ENCODE measurements at regions not wholly inside any gene's neighbourhood (a gene's known extent, or its start where the extent isn't known, plus 50 kb on each side); places are given as distances from the start of the nearest gene placed in this dataset.

GRCh38 chr7:25503306-25503705 is 275.0 kb upstream of the NPVF start:
- DNase-seq (ENCODE audit: low read depth in 3 of 3): no peak

- no peak for DNase-seq (ENCODE audit: low read depth in 3 of 3)
Observed at GRCh38 chr7:25512061-25512687, 283.9 kb upstream of the NPVF start.

DNA sequence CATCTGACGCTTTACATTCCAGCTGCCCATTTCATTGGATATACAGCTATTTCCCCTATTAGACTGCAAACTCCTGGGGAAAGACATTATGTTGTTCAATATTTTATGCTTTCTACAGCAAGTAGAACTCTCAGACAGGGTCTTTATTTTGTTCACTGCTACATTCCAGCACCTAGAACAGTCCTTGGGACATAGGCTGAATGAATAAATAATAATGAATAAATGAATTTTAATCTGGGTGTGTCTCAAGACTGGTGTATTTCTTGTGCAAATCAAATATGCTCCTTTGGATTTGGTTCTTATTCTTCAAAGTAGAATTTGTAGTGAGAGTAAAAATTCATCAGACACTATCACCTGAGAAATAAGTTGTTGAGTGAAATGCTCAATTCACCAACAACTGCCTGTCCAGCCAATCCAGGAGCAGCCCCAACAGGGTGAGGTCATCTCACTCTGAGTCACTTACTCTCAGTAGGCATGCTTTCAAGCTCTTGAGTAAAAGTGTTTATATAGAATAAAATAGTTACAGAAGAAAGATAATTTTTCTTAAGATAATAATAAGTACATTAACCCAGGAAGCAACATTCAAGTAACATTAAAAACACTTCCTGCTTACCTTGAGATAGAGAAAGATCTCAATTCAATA is 287.5 kb upstream of the NPVF start:
- DNase-seq (ENCODE audit: low read depth in 3 of 3): no peak

DNA sequence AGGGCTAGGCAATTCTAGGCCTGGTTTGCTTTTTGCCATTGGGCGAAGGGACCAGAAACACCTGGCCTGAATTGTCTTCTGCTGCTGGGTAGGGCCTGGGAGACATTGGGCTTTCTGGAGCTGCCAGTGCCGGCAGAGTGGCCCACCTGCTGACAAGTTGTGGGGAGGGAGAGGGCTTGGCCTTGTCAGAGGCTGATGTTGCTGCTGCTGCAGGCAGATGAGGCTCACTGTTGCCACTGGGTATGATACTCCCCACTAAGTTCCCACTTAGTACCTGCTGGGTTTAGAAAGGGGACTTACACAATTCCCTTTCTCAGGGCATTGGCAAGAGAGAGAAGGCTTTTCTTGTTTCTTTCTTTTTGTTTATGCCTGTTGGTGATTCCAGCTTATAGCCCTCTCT is 289.6 kb upstream of the NPVF start:
- no peak for DNase-seq (ENCODE audit: low read depth in 3 of 3)

- no peak for DNase-seq (ENCODE audit: low read depth in 3 of 3)
Observed at GRCh38 chr7:25520017-25520416, 291.7 kb upstream of the NPVF start.

DNA sequence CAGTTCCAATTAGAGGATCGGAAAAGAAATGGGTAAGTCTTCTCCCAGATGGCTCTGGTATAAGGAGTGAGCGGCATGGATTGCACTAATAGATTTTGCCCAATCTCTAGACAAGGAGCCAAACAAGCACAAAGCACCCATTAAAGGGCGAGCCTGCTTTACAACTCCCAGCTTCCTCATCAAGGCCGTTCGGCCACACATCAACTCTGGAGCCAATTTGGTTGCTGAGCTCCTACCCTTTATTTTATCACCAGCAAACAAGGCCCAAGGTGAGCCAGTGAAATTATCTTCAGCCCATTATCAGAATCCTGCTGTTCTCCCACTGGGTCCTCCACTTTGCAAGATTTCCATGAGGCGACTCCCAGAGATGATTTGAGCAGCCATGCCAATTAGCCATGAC is 292.2 kb upstream of the NPVF start:
- DNase-seq (ENCODE audit: low read depth in 3 of 3): no peak

DNA sequence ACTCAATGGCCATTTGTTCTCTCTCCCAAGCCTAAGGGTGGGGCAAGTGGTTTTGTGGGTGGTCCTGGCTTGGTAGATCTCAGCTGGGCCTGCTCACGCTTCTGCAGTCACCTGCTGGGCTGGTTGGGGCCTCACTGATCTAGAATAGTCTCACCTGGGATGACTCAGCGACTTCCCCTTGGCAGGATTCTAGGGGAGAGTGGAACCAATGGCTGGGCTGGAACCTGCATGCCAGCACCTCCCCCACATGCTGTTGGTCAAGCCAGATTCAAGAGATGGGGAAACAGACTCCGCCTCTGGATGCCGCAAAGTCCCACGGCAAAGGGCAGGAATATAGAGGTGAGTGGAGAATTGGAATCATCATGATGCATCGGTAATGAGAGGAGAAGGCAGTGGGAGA is 292.9 kb upstream of the NPVF start:
- no peak for DNase-seq (ENCODE audit: low read depth in 3 of 3)

GRCh38 chr7:25522727-25523126 is 294.4 kb upstream of the NPVF start:
- DNase-seq (ENCODE audit: low read depth in 3 of 3): no peak

- no peak for DNase-seq (ENCODE audit: low read depth in 3 of 3)
Observed at GRCh38 chr7:25527665-25528170, 299.4 kb upstream of the NPVF start.

GRCh38 chr7:25529320-25529719 is 301.0 kb upstream of the NPVF start:
- DNase-seq (ENCODE audit: low read depth in 3 of 3): no peak

DNA sequence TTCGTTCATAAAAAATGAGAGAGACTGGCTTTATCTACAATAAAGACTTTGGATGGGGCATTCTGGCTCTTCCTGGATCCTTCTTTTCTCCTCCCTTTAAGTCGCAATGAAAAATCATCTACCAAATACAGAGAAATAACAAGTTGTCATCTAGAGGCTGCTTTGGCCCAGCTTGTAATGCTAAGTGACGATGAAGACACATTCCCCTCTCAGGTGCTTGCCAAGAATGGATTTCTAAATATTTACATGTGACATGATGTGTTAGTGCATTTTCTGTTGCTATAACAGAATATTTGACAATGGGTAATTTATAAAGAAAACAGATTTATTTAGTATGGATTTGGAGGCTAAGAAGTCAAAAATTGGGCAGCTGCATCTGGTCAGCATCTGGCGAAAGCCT is 308.6 kb upstream of the NPVF start:
- no peak for DNase-seq (ENCODE audit: low read depth in 3 of 3)

- DNase-seq (ENCODE audit: low read depth in 3 of 3): no peak
Observed at GRCh38 chr7:25537662-25538375, 309.5 kb upstream of the NPVF start.

GRCh38 chr7:25541094-25541821 is 313.0 kb upstream of the NPVF start:
- DNase-seq (ENCODE audit: low read depth in 3 of 3): no peak

- DNase-seq (ENCODE audit: low read depth in 3 of 3): no peak
Observed at GRCh38 chr7:25541877-25542276, 313.6 kb upstream of the NPVF start.

DNA sequence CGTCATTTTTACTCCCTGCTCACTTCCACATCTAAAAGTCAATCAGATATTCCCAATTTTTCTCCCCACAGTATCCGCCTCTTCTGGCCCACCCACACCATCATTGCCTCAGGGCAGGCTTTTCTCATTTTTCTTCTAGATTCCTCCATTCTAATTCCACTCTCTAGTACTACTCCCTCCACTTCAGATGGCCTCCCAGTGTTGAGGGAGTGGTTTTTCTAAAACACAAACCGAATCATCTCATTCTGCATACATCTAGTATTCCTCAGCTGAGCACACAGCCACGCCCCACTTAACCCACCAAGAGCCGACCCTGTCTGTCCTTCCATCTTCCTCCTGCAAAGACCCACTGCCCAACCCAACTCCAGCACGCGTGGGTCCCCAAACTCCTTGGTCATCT is 314.9 kb upstream of the NPVF start:
- no peak for DNase-seq (ENCODE audit: low read depth in 3 of 3)

GRCh38 chr7:25543798-25544197 is 315.5 kb upstream of the NPVF start:
- no peak for DNase-seq (ENCODE audit: low read depth in 3 of 3)

- DNase-seq (ENCODE audit: low read depth in 3 of 3): no peak
Observed at GRCh38 chr7:25544254-25544653, 316.0 kb upstream of the NPVF start.

GRCh38 chr7:25545124-25546008 is 317.1 kb upstream of the NPVF start:
- DNase-seq (ENCODE audit: low read depth in 3 of 3): no peak

DNA sequence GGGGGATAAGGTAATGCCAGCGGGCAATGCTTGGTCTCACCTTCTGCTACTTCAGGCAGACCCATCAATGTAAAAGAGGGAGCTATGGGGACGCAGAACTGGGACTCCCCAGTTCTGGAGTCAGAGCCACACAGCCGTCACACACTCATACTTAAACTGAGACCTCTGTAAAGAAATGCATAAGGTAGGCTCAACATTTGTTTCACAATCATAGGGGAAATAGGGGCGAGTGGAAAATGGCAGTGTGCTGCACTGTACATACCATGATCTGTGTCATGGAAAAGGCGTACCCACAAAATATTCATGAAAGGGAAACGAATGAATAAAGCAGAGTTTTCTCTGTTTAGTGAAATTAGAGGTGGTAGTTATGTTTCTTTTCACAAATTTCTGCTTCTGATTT is 318.0 kb upstream of the NPVF start:
- no peak for DNase-seq (ENCODE audit: low read depth in 3 of 3)

DNA sequence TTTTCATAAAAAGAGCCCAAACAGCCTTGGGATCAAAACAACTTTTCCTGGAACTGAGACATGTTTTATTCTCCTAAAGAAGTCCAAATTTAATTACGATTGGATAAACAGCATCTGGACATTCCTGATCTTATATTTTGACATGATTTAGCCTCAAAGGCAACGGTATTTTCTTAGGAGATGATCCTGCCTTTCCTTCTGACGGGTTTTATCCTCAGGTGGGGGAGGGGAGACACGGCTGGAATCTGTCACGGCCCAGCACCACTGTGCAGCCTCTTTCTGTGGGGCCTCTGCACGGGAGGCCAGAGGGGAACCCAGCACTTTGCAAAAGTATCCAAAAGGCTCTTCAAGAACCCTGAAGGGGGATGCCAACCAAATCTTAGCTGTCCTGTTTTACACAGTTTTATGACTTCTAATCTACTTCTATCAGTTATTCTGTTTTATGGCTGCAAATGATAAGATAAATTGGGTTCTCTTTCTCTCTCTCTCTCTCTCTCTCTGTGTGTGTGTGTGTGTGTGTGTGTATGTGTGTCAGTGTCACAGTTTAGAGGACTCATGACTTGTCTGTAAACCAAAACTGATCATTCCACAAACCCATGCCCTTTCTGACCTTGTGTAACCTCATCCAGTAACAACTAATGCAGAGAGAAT is 321.1 kb upstream of the NPVF start:
- no peak for DNase-seq (ENCODE audit: low read depth in 3 of 3)

- no peak for DNase-seq (ENCODE audit: low read depth in 3 of 3)
Observed at GRCh38 chr7:25550149-25550548, 321.9 kb upstream of the NPVF start.
